DOHH2 (cell line): ENCODE measurements at regions not wholly inside any gene's neighbourhood (a gene's known extent, or its start where the extent isn't known, plus 50 kb on each side); places are given as distances from the start of the nearest gene placed in this dataset.

Experiments used
- EZH2phosphoT487 ChIP-seq: fragments of 200-600 bp; sonication (generic); IDR thresholded peaks from 2 replicates; pipeline ENCODE4 v1.6.1; 2017; ENCODE audit warnings: borderline replicate concordance, mild to moderate bottlenecking, antibody characterized with exemption, low read length, moderate library complexity, mixed read lengths
- TF ChIP-seq, protein P1 (sequence below): fragments of 200-600 bp; sonication (generic); IDR thresholded peaks from one replicate; pipeline ENCODE4 v1.5.1; 2014; ENCODE audit warnings: antibody characterized with exemption, mild to moderate bottlenecking, low read depth, low read length; ENCODE audit not compliant: poor library complexity, severe bottlenecking

DNA sequence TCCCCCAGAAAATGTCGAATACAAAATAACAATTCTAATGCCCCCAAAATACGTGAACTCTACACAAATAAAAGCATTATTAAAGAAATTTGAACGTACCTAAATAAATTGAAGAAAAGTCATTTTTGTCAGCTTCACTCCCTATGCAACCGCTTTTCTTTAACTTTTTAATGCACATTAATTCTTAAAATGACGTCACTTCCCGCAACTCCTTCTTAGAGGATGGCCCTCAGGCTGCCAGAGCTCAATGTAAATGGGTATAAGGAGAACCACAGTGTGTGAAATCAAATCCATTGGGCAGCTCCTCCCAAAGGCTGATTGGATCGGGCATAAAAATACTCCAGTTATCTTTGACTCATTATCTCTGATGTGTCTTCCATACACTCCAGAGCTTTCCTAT, 736.9 kb downstream of the GBE1 start:
- TF ChIP-seq, protein P1, sequence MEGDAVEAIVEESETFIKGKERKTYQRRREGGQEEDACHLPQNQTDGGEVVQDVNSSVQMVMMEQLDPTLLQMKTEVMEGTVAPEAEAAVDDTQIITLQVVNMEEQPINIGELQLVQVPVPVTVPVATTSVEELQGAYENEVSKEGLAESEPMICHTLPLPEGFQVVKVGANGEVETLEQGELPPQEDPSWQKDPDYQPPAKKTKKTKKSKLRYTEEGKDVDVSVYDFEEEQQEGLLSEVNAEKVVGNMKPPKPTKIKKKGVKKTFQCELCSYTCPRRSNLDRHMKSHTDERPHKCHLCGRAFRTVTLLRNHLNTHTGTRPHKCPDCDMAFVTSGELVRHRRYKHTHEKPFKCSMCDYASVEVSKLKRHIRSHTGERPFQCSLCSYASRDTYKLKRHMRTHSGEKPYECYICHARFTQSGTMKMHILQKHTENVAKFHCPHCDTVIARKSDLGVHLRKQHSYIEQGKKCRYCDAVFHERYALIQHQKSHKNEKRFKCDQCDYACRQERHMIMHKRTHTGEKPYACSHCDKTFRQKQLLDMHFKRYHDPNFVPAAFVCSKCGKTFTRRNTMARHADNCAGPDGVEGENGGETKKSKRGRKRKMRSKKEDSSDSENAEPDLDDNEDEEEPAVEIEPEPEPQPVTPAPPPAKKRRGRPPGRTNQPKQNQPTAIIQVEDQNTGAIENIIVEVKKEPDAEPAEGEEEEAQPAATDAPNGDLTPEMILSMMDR: no peak
- TF ChIP-seq EZH2phosphoT487: no peak
